ENCODE measurements at regions not wholly inside any gene's neighbourhood (a gene's known extent, or its start where the extent isn't known, plus 50 kb on each side); places are given as distances from the start of the nearest gene placed in this dataset.

DNA sequence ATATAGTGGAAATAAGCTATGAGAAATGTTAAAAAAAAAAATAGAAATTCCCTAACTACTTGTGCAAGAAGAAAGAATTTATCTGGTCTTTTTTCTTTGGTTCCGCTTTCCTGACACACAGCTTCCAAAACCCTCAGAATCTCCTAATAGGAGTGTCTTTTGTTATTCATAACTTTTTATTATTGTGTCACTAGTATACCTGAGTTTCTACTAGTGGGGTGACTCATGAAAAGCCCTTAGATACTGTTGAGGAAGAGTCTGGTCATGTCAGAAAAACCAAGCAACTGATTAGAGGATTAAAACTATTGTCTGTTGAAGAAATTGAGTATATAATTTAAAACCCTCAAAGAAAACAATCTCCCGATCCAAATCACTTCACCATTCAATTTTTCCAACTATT, 152.8 kb upstream of the IFNE start:
- TF ChIP-seq POLR2AphosphoS5 (IDR thresholded peaks at IDR 0.05; ENCODE audit: low read depth, low read length) (no peak), POLR2A (IDR thresholded peaks at IDR 0.05; ENCODE audit: low read depth, low read length) (no peak), POU2F2 (IDR thresholded peaks at IDR 0.05; ENCODE audit: low read depth, low read length) (no peak)

Measured in GM12891 (cell line).